HEK293 (cell line): ENCODE measurements at regions not wholly inside any gene's neighbourhood (a gene's known extent, or its start where the extent isn't known, plus 50 kb on each side); places are given as distances from the start of the nearest gene placed in this dataset.

Source experiments
- CTCF ChIA-PET: fragments of 350-600 bp; formaldehyde crosslinking; extraction: SDS; loops from one replicate; lab custom pipeline; 2021; ENCODE audit warnings: antibody characterized with exemption; lab: Yijun Ruan, JAX
- POLR2A ChIA-PET: fragments of 300-600 bp; formaldehyde crosslinking; extraction: SDS; loops from one replicate; lab custom pipeline; 2020; ENCODE audit warnings: antibody characterized with exemption, inconsistent platforms; lab: Yijun Ruan, JAX
- H3K27ac ChIP-seq: fragments of 200-500 bp; sonication (Bioruptor generic); 2 replicates; pipeline ENCODE4 v1.5.1; 2014; ENCODE audit warnings: low read depth, low read length, control low read depth, inconsistent platforms; ENCODE audit errors: extremely low read depth
- H3K36me3 ChIP-seq, 2 experiments: fragments of 200-500 bp in 1 of 2; sonication (Bioruptor generic) in 1 of 2; 1 replicate in 1 of 2; 2 replicates in 1 of 2; pipeline ENCODE4 v1.5.1; 2014 to 2017; ENCODE audit warnings: inconsistent platforms in 2 of 2, low read length in 2 of 2; ENCODE audit not compliant: control insufficient read depth in 2 of 2, insufficient read depth in 1 of 2
- H3K4me1 ChIP-seq: fragments of 200-500 bp; sonication (Bioruptor generic); 2 replicates; pipeline ENCODE4 v1.5.1; 2014; ENCODE audit warnings: mild to moderate bottlenecking, low read length, inconsistent platforms; ENCODE audit not compliant: control insufficient read depth, insufficient read depth
- H3K4me3 ChIP-seq: 2 replicates; pipeline ENCODE4 v1.5.1; 2011; ENCODE audit warnings: low read depth, mild to moderate bottlenecking, control low read depth, low read length, moderate library complexity
- H3K9me3 ChIP-seq: fragments of 200-500 bp; sonication (Bioruptor generic); 2 replicates; pipeline ENCODE4 v1.5.1; 2014; ENCODE audit warnings: low read depth, low read length, inconsistent platforms; ENCODE audit not compliant: control insufficient read depth, insufficient read depth
- GLIS2 ChIP-seq: fragments of 450-650 bp; formaldehyde crosslinking; IDR thresholded peaks from 2 replicates; pipeline ENCODE4 v1.5.1; 2016; ENCODE audit warnings: missing biosample characterization, missing genetic modification characterization
- HOXD13 ChIP-seq: sonication (generic); formaldehyde crosslinking; IDR thresholded peaks from 2 replicates; pipeline ENCODE4 v1.8.0; 2022; ENCODE audit warnings: missing genetic modification reagents, borderline replicate concordance
- KLF9 ChIP-seq: fragments of 450-650 bp; formaldehyde crosslinking; IDR thresholded peaks from 2 replicates; pipeline ENCODE4 v1.5.1; 2016; ENCODE audit warnings: missing biosample characterization, missing genetic modification characterization, low read depth
- RBAK ChIP-seq: fragments of 450-650 bp; formaldehyde crosslinking; IDR thresholded peaks from 2 replicates; pipeline ENCODE4 v1.5.1; 2016; ENCODE audit warnings: missing biosample characterization, missing genetic modification characterization
- SALL2 ChIP-seq: fragments of 450-650 bp; formaldehyde crosslinking; IDR thresholded peaks from 2 replicates; pipeline ENCODE4 v1.5.0; 2017; ENCODE audit warnings: missing biosample characterization, mild to moderate bottlenecking, missing genetic modification characterization, borderline replicate concordance
- SETDB1 ChIP-seq: IDR thresholded peaks from one replicate; pipeline ENCODE4 v1.6.1; 2017; ENCODE audit warnings: mild to moderate bottlenecking, low read length, moderate library complexity, mixed read lengths; ENCODE audit not compliant: insufficient read length
- TSHZ1 ChIP-seq: fragments of 450-650 bp; formaldehyde crosslinking; IDR thresholded peaks from 2 replicates; pipeline ENCODE4 v1.5.1; 2016; ENCODE audit warnings: missing biosample characterization, missing genetic modification characterization, borderline replicate concordance
- ZNF10 ChIP-seq: fragments of 450-650 bp; formaldehyde crosslinking; IDR thresholded peaks from 2 replicates; pipeline ENCODE4 v1.5.1; 2017; ENCODE audit warnings: missing biosample characterization, missing genetic modification characterization
- ZNF132 ChIP-seq: fragments of 450-650 bp; formaldehyde crosslinking; IDR thresholded peaks from 2 replicates; pipeline ENCODE4 v1.5.1; 2017; ENCODE audit warnings: missing biosample characterization, missing genetic modification characterization, borderline replicate concordance
- ZNF146 ChIP-seq: fragments of 450-650 bp; formaldehyde crosslinking; IDR thresholded peaks from 2 replicates; pipeline ENCODE4 v1.5.1; 2016; ENCODE audit warnings: missing biosample characterization, missing genetic modification characterization
- ZNF24 ChIP-seq: fragments of 450-650 bp; formaldehyde crosslinking; IDR thresholded peaks from 2 replicates; pipeline ENCODE4 v1.5.1; 2016; ENCODE audit warnings: missing biosample characterization, missing genetic modification characterization
- ZNF266 ChIP-seq: fragments of 450-650 bp; formaldehyde crosslinking; IDR thresholded peaks from 2 replicates; pipeline ENCODE4 v1.5.1; 2016; ENCODE audit warnings: missing biosample characterization, missing genetic modification characterization, low read depth
- ZNF549 ChIP-seq: fragments of 450-650 bp; IDR thresholded peaks from 2 replicates; pipeline ENCODE4 v1.5.1; 2018; ENCODE audit warnings: missing biosample characterization, missing genetic modification characterization, mild to moderate bottlenecking, inconsistent platforms, moderate library complexity
- ZNF660 ChIP-seq: fragments of 450-650 bp; IDR thresholded peaks from 2 replicates; pipeline ENCODE4 v1.5.1; 2018; ENCODE audit warnings: missing biosample characterization, mild to moderate bottlenecking, missing genetic modification characterization
- ZNF670 ChIP-seq: fragments of 450-650 bp; formaldehyde crosslinking; IDR thresholded peaks from 2 replicates; pipeline ENCODE4 v1.5.1; 2016; ENCODE audit warnings: missing biosample characterization, missing genetic modification characterization, low read depth
- ZNF707 ChIP-seq: fragments of 450-650 bp; formaldehyde crosslinking; IDR thresholded peaks from 2 replicates; pipeline ENCODE4 v1.5.1; 2016; ENCODE audit warnings: missing biosample characterization, missing genetic modification characterization
- TF ChIP-seq, protein P1 (sequence below): fragments of 450-650 bp; formaldehyde crosslinking; IDR thresholded peaks from 2 replicates; pipeline ENCODE4 v1.5.1; 2016; ENCODE audit warnings: missing biosample characterization, missing genetic modification characterization
- TF ChIP-seq, protein P2 (sequence below): fragments of 450-650 bp; formaldehyde crosslinking; IDR thresholded peaks from 2 replicates; pipeline ENCODE4 v1.5.1; 2016; ENCODE audit warnings: missing biosample characterization, missing genetic modification characterization
- TF ChIP-seq, protein P3 (sequence below): fragments of 450-650 bp; formaldehyde crosslinking; IDR thresholded peaks from 2 replicates; pipeline ENCODE4 v1.5.1; 2016; ENCODE audit warnings: missing biosample characterization, missing genetic modification characterization, low read depth

DNA sequence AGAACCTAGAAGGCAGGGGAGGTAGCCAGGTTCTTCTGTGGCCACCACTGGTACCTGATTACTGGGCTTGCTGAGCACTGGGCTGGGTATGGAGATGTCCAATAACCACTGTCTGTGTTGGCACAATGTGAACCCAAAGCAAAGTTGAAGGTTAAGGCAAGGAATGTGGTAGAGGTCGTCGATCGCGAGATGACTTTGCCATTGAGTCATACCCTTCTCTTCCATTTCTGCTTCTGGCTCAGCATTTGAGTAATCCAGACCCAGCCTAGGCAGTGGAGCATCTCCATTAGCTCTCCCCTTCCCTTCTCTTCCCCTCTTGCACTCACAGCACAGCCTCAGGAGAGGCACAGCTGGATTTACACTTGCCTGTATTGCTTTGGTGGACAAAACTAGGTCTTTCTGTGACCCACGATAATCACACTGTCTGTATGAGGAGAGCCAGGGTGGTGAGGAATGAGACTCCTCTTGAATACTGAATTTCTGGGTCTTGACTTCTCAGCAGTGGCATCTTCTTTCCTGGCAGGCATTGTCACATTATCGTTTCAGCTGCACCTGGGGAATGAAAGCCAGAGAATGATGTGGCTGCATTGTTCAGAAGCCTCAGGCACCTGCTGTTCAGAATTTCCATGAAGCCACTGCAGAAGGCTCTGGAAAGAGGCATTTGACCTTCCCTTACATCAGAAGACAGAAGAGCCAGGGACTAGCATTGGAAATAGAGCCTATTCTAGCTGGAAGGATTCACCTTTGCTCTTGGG, 272.6 kb downstream of the PDCD6IP start:
- CTCF ChIA-PET = no interaction called here
- Histone ChIP-seq H3K9me3 (no peaks in the 10 kb centered on the region), H3K36me3 (no peaks in the 10 kb centered on the region), H3K4me3 (no peak overlapping the region), H3K4me1 (no peaks in the 10 kb centered on the region), H3K27ac (no peak overlapping the region)
- TF ChIP-seq TSHZ1 (tag by site-specific recombination) (no peak), KLF9 (tag by site-specific recombination) (no peak), ZNF266 (tag by site-specific recombination) (no peak), ZNF24 (tag by site-specific recombination) (no peak), RBAK (tag by site-specific recombination) (no peak), ZNF549 (no peak), ZNF660 (tag by site-specific recombination) (no peak), ZNF132 (tag by site-specific recombination) (no peak), ZNF146 (no peak), ZNF10 (tag by site-specific recombination) (no peak), SETDB1 (no peak), HOXD13 (no peak), ZNF670 (tag by site-specific recombination) (no peak), ZNF707 (tag by site-specific recombination) (no peak), GLIS2 (tag by site-specific recombination) (no peak), SALL2 (no peak)
- TF ChIP-seq, protein P1, sequence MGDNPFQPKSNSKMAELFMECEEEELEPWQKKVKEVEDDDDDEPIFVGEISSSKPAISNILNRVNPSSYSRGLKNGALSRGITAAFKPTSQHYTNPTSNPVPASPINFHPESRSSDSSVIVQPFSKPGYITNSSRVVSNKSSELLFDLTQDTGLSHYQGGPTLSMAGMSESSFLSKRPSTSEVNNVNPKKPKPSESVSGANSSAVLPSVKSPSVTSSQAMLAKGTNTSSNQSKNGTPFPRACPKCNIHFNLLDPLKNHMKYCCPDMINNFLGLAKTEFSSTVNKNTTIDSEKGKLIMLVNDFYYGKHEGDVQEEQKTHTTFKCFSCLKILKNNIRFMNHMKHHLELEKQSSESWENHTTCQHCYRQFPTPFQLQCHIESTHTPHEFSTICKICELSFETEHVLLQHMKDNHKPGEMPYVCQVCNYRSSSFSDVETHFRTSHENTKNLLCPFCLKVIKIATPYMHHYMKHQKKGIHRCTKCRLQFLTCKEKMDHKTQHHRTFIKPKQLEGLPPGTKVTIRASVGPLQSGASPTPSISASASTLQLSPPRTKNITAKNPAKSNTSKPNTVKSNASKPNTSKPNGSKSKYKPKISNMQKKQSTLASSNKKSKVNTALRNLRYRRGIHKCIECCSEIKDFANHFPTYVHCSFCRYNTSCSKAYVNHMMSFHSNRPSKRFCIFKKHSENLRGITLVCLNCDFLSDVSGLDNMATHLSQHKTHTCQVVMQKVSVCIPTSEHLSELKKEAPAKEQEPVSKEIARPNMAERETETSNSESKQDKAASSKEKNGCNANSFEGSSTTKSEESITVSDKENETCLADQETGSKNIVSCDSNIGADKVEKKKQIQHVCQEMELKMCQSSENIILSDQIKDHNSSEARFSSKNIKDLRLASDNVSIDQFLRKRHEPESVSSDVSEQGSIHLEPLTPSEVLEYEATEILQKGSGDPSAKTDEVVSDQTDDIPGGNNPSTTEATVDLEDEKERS = no peak
- TF ChIP-seq, protein P2, sequence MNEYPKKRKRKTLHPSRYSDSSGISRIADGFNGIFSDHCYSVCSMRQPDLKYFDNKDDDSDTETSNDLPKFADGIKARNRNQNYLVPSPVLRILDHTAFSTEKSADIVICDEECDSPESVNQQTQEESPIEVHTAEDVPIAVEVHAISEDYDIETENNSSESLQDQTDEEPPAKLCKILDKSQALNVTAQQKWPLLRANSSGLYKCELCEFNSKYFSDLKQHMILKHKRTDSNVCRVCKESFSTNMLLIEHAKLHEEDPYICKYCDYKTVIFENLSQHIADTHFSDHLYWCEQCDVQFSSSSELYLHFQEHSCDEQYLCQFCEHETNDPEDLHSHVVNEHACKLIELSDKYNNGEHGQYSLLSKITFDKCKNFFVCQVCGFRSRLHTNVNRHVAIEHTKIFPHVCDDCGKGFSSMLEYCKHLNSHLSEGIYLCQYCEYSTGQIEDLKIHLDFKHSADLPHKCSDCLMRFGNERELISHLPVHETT (tag by site-specific recombination) = no peak
- TF ChIP-seq, protein P3, sequence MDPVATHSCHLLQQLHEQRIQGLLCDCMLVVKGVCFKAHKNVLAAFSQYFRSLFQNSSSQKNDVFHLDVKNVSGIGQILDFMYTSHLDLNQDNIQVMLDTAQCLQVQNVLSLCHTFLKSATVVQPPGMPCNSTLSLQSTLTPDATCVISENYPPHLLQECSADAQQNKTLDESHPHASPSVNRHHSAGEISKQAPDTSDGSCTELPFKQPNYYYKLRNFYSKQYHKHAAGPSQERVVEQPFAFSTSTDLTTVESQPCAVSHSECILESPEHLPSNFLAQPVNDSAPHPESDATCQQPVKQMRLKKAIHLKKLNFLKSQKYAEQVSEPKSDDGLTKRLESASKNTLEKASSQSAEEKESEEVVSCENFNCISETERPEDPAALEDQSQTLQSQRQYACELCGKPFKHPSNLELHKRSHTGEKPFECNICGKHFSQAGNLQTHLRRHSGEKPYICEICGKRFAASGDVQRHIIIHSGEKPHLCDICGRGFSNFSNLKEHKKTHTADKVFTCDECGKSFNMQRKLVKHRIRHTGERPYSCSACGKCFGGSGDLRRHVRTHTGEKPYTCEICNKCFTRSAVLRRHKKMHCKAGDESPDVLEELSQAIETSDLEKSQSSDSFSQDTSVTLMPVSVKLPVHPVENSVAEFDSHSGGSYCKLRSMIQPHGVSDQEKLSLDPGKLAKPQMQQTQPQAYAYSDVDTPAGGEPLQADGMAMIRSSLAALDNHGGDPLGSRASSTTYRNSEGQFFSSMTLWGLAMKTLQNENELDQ = no peak
- POLR2A ChIA-PET = no interaction called here
